BJ (cell line): ENCODE measurements at regions not wholly inside any gene's neighbourhood (a gene's known extent, or its start where the extent isn't known, plus 50 kb on each side); places are given as distances from the start of the nearest gene placed in this dataset.
"Not testable (repeated sequence)": the region's sequence is repeated elsewhere in the genome, so short reads cannot be mapped to it uniquely, and the experiment has no call there.

Experiments used
- CTCF ChIA-PET: fragments of 350-600 bp; formaldehyde crosslinking; extraction: SDS; loops from one replicate; lab custom pipeline; 2021; ENCODE audit warnings: antibody characterized with exemption, inconsistent platforms; lab: Yijun Ruan, JAX
- POLR2A ChIA-PET: fragments of 300-600 bp; sonication (Branson Sonifier 250); formaldehyde crosslinking; extraction: SDS; loops from one replicate; lab custom pipeline; 2021; ENCODE audit warnings: antibody characterized with exemption; lab: Charles Lee
- DNase-seq: peaks from one replicate; pipeline ENCODE4 v3.0.0-alpha.2; 2011; ENCODE audit warnings: low read depth
- H3K27me3 ChIP-seq: 2 replicates; pipeline ENCODE4 v1.6.0; 2011; ENCODE audit warnings: low read length; ENCODE audit not compliant: control insufficient read depth, insufficient read depth
- H3K36me3 ChIP-seq: 2 replicates; pipeline ENCODE4 v1.5.1; 2011; ENCODE audit warnings: low read length; ENCODE audit not compliant: control insufficient read depth, insufficient read depth
- H3K4me3 ChIP-seq: 2 replicates; pipeline ENCODE4 v1.5.1; 2011; ENCODE audit warnings: low read depth, mild to moderate bottlenecking, control low read depth, low read length
- TF ChIP-seq, protein P1 (sequence below): IDR thresholded peaks from 2 replicates; pipeline ENCODE4 v1.5.1; 2011; ENCODE audit warnings: low read depth, mild to moderate bottlenecking, control low read depth, inconsistent platforms, low read length, moderate library complexity; ENCODE audit not compliant: insufficient read depth

DNA sequence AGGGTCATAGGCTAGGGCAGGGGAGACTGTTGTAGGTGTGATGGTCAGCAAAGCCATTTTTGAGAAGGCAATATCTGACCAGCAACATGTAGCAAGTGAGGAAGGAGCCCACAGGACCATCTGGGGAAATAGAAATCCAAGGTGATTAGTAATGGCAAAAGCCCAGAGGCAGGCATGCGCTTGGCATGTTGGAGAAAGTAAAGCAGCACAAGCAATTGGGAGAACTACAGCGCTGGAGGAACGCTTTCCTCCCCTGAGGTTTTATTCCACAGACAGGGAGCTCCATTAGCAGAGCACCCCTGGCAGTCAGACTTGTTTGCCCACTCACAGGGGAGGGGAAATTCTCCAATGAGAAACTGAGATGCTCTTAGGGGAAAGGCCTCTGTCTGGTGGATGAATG lies 54.8 kb upstream of the FOXB2 start:
- no peaks in the 10 kb centered on the region for H3K36me3 ChIP-seq
- H3K4me3 ChIP-seq, result no peak overlapping the region
- peaks cover 2% of the 10 kb centered on the region for H3K27me3 ChIP-seq
- POLR2A ChIA-PET, result no interaction called here
- CTCF ChIA-PET, result no interaction called here
- TF ChIP-seq, protein P1, sequence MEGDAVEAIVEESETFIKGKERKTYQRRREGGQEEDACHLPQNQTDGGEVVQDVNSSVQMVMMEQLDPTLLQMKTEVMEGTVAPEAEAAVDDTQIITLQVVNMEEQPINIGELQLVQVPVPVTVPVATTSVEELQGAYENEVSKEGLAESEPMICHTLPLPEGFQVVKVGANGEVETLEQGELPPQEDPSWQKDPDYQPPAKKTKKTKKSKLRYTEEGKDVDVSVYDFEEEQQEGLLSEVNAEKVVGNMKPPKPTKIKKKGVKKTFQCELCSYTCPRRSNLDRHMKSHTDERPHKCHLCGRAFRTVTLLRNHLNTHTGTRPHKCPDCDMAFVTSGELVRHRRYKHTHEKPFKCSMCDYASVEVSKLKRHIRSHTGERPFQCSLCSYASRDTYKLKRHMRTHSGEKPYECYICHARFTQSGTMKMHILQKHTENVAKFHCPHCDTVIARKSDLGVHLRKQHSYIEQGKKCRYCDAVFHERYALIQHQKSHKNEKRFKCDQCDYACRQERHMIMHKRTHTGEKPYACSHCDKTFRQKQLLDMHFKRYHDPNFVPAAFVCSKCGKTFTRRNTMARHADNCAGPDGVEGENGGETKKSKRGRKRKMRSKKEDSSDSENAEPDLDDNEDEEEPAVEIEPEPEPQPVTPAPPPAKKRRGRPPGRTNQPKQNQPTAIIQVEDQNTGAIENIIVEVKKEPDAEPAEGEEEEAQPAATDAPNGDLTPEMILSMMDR, result no peak
- no peak for DNase-seq

DNA sequence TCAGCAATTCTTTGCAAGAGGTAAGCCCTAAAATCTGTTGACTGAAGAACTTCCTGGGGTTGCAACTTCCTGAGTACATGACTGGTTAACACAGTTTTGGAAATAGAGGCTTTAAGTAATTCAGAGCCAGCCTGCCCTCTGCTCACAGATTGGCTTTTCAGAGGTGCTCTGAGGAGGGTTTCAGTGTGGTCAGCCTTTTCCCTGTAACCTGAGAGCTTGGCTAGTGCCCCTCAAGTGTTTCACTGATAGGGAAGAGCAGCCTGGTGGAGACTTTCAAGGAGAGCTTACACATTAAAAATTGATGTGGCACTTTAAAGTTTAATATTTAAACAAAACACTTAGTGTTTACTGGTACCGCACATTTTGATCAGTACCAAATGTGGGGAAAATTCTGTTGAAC lies 56.7 kb upstream of the FOXB2 start:
- POLR2A ChIA-PET, result no interaction called here
- no peak overlapping the region for H3K4me3 ChIP-seq
- no peaks in the 10 kb centered on the region for H3K36me3 ChIP-seq
- DNase-seq, result no peak
- TF ChIP-seq, protein P1, result no peak
- H3K27me3 ChIP-seq, result no peaks in the 10 kb centered on the region; the same call in 1 of the 2 replicates
- CTCF ChIA-PET, result no interaction called here

DNA sequence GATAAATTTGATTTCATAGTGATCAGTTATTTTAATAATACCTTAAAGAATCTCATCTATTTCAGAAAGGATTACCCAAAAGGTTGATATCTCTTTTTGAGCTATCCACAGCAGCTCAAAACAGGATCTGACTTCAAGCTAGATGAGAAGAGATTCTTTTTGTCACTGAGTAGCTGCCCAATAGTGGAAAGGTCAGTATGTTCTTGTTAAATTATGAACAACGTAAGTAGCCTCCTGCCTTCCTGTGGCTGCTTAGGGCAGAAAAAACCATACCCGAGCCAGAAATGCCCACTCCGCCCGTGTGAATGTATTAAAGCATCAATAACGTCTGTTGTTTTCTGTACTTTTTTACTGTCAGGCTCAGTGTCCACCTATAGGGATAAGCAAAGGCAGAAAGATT lies 51.3 kb upstream of the PRUNE2 start:
- no peak for DNase-seq
- TF ChIP-seq, protein P1, result no peak
- Histone ChIP-seq H3K27me3 (no peaks in the 10 kb centered on the region), H3K36me3 (no peaks in the 10 kb centered on the region), H3K4me3 (no peak overlapping the region)
- ChIA-PET CTCF (no interaction called here), POLR2A (no interaction called here)

DNA sequence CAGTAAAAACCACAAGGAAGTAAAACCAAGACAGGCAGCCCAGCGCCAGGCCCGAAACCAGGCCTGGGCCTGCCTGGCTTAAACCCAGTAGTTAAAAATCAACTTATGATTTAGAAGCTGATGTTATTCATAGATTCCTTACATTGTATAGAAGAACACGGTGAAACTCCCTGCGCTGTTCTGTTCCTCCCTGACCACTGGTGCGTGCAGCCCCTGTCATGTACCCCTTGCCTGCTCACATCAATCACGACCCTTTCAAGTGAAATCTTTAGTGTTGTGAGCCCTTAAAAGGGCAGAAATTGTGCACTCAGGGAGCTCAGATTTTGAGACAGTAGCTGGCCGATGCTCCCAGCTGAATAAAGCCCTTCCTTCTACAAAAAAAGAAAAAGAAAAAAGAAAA lies 50.5 kb upstream of the PRUNE2 start:
- CTCF ChIA-PET, H3K36me3 ChIP-seq, H3K27me3 ChIP-seq, DNase-seq, H3K4me3 ChIP-seq: not testable (repeated sequence)
- POLR2A ChIA-PET, result interaction anchor here (0.6 kb wide), 1 partner anchor 1119 kb away, joined by 15 read pairs; no protein-coding TSS in a partner anchor
